ENCODE measurements at regions not wholly inside any gene's neighbourhood (a gene's known extent, or its start where the extent isn't known, plus 50 kb on each side); places are given as distances from the start of the nearest gene placed in this dataset.
"Not testable (repeated sequence)": the region's sequence is repeated elsewhere in the genome, so short reads cannot be mapped to it uniquely, and the experiment has no call there.

DNA sequence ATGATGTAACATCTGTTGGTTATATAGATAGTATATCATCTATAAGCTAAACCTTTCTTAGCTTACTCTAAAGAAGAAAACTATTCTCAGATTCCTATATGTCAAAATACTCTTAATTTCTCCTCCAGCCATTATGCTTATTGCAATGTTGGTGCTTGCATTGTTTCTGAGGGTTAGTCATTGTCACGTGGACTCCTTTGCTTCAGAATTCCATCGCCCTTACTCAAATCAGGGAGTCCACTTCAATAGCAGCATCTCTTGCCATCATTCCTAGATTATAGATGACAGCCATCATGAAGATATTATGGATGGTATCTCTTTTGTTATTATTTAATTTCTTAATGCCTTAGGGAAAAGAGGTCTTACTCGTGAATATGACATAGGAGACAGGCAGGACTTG, 776.1 kb downstream of the TENT5A start:
- no peaks in the 10 kb centered on the region for H3K36me3 ChIP-seq (ENCODE audit: insufficient read depth, low read length)
- no peak overlapping the region for H3K4me3 ChIP-seq (ENCODE audit: low read length)
- no peaks in the 10 kb centered on the region for H3K4me1 ChIP-seq (ENCODE audit: control insufficient read depth, insufficient read depth, low read length)
- H3K4me2 ChIP-seq (ENCODE audit: low read length), result no peak overlapping the region
- H3K9ac ChIP-seq (ENCODE audit: low read depth, low read length), result no peak overlapping the region
- H3K27me3 ChIP-seq (ENCODE audit: control insufficient read depth, insufficient read depth, low read length), result no peaks in the 10 kb centered on the region
- no peaks in the 10 kb centered on the region for H3K9me3 ChIP-seq (replicated peaks; ENCODE audit: low read length)

DNA sequence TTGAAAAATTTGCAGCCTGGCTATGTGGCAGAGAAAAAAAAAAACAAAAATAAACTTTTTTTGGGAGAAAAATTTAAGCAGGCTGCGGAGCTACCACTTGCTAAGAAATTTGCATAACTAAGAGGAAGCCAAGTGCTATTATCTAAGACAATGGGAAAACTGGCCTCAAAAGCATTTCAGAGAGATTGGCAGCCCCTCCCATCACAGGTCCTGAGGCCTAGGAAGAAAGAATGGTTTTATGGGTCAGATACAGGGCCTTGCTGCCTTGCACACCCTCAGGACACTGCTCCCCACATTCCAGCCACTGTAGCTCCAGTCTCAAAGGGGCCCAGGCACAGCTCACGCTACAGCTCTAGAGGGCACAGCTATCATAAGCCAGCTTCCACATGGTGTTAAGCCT, 777.9 kb downstream of the TENT5A start:
- Histone ChIP-seq H3K4me1 (ENCODE audit: control insufficient read depth, insufficient read depth, low read length) (no peaks in the 10 kb centered on the region), H3K27me3 (ENCODE audit: control insufficient read depth, insufficient read depth, low read length) (no peaks in the 10 kb centered on the region), H3K9ac (ENCODE audit: low read depth, low read length) (no peak overlapping the region), H3K9me3 (replicated peaks; ENCODE audit: low read length) (no peaks in the 10 kb centered on the region), H3K4me2 (ENCODE audit: low read length) (no peak overlapping the region), H3K36me3 (ENCODE audit: insufficient read depth, low read length) (no peaks in the 10 kb centered on the region), H3K4me3 (ENCODE audit: low read length) (no peak overlapping the region)

DNA sequence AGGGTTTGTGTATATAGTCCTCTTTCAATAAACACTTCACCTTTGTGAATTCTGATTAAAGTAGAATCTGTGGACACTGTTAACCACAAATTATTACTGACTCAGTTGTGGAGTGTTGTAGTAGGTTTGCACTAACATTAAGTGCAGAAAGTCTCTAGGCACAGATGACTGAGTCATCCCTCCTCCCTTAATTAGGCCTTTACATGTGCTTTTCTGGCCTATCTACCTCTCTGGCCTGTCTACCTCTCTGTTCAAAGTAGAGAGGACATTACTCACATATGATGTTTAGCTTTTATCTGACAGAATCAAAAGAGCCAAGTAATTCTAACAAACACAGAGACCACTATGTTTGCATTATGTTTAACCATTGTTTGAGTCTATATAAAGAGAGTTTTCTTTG, 783.0 kb downstream of the TENT5A start:
- Histone ChIP-seq H3K4me2 (ENCODE audit: low read length) (no peak overlapping the region), H3K4me1 (ENCODE audit: control insufficient read depth, insufficient read depth, low read length) (no peaks in the 10 kb centered on the region), H3K27me3 (ENCODE audit: control insufficient read depth, insufficient read depth, low read length) (no peaks in the 10 kb centered on the region), H3K36me3 (ENCODE audit: insufficient read depth, low read length) (no peaks in the 10 kb centered on the region), H3K9ac (ENCODE audit: low read depth, low read length) (no peak overlapping the region), H3K9me3 (replicated peaks; ENCODE audit: low read length) (no peaks in the 10 kb centered on the region), H3K4me3 (ENCODE audit: low read length) (no peak overlapping the region)

DNA sequence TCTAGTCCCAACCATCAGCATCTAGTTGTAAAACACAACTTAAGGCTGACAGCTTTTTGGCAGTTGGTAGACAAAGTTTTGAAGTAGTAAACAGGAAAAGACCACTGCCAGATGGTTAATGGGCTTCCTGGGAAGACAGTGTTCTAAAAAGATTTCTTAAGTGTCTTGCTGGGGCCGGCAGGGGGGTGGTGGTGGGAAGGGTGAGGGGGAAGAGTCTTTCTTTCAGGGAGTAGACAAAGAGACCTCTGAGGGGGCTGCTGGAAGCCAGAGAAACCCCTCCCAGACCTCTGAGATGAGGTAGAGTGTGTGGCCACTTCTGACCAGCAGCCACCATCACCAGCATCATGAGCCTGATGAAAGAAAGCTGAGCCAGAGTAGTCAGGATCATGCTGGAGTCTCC, 784.9 kb downstream of the TENT5A start:
- H3K9ac ChIP-seq (ENCODE audit: low read depth, low read length), result no peak overlapping the region
- no peaks in the 10 kb centered on the region for H3K9me3 ChIP-seq (replicated peaks; ENCODE audit: low read length)
- H3K4me3 ChIP-seq (ENCODE audit: low read length), result no peak overlapping the region
- no peak overlapping the region for H3K4me2 ChIP-seq (ENCODE audit: low read length)
- H3K4me1 ChIP-seq (ENCODE audit: control insufficient read depth, insufficient read depth, low read length), result no peaks in the 10 kb centered on the region
- no peaks in the 10 kb centered on the region for H3K27me3 ChIP-seq (ENCODE audit: control insufficient read depth, insufficient read depth, low read length)
- no peaks in the 10 kb centered on the region for H3K36me3 ChIP-seq (ENCODE audit: insufficient read depth, low read length)

DNA sequence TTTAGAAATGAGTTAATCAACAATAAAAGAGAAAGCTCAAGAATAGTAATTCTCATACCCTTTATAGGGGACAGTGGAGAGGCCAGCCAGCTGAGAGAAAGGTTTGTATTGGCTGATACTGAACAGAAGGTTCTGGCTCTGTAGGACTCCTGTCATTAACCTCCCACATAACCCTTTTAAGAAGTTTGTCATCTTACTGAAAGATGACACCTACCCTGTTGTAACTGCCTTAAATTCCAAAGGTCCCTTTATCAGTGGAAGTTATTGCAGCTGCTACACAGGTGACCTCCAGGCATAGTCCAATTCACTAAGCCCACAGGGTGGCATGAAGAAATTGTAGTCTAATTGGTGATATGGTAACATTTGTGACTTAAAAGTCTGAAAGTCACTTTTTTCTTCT, 790.1 kb downstream of the TENT5A start:
- Histone ChIP-seq H3K4me2 (ENCODE audit: low read length) (no peak overlapping the region), H3K9me3 (replicated peaks; ENCODE audit: low read length) (no peaks in the 10 kb centered on the region), H3K4me1 (ENCODE audit: control insufficient read depth, insufficient read depth, low read length) (no peaks in the 10 kb centered on the region), H3K36me3 (ENCODE audit: insufficient read depth, low read length) (no peaks in the 10 kb centered on the region), H3K27me3 (ENCODE audit: control insufficient read depth, insufficient read depth, low read length) (no peaks in the 10 kb centered on the region), H3K4me3 (ENCODE audit: low read length) (no peak overlapping the region), H3K9ac (ENCODE audit: low read depth, low read length) (no peak overlapping the region)

DNA sequence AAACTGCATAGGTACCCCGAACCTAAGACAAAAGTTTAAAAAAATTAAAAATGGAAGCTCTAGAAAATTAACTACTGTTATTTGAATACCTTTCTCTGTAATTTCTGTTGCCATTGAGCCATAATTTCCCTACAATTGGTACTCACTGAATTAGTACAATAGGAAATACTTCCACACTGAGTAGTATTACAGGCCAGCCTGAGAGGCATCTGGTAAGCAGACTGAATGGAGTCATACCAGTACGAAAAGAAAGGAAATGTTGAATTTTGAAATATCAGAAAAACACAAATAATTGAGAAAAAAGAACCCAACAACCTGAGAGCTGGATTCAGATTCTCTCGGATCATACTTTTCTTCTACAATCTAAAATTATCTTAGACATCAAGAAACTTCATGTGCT, 791.3 kb downstream of the TENT5A start:
- no peak overlapping the region for H3K9ac ChIP-seq (ENCODE audit: low read depth, low read length)
- no peaks in the 10 kb centered on the region for H3K4me1 ChIP-seq (ENCODE audit: control insufficient read depth, insufficient read depth, low read length)
- no peak overlapping the region for H3K4me3 ChIP-seq (ENCODE audit: low read length)
- no peaks in the 10 kb centered on the region for H3K36me3 ChIP-seq (ENCODE audit: insufficient read depth, low read length)
- H3K27me3 ChIP-seq (ENCODE audit: control insufficient read depth, insufficient read depth, low read length), result no peaks in the 10 kb centered on the region
- no peaks in the 10 kb centered on the region for H3K9me3 ChIP-seq (replicated peaks; ENCODE audit: low read length)
- H3K4me2 ChIP-seq (ENCODE audit: low read length), result no peak overlapping the region

DNA sequence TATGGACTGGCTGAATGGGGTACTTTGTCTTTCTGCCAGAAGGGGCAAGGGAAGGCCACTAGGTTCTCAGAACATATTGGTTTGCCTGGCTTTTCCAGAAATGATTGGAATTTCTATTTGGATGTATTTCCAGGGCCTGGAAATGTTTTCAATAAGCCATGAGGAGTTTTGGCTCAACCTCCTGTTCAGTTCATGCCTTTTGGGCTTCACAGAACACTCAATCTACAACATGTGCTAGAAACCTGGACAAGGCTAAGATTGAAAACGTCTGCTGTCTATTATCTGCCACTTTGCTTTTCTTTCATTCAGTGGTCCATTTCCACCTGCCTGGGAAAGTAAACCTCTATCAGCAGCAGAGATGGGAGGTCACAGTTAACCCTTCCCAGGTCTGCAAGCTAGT, 793.4 kb downstream of the TENT5A start:
- no peak overlapping the region for H3K9ac ChIP-seq (ENCODE audit: low read depth, low read length)
- H3K4me3 ChIP-seq (ENCODE audit: low read length), result no peak overlapping the region
- no peaks in the 10 kb centered on the region for H3K9me3 ChIP-seq (replicated peaks; ENCODE audit: low read length)
- H3K36me3 ChIP-seq (ENCODE audit: insufficient read depth, low read length), result no peaks in the 10 kb centered on the region
- H3K4me1 ChIP-seq (ENCODE audit: control insufficient read depth, insufficient read depth, low read length), result no peaks in the 10 kb centered on the region
- H3K4me2 ChIP-seq (ENCODE audit: low read length), result no peak overlapping the region
- H3K27me3 ChIP-seq (ENCODE audit: control insufficient read depth, insufficient read depth, low read length), result no peaks in the 10 kb centered on the region

DNA sequence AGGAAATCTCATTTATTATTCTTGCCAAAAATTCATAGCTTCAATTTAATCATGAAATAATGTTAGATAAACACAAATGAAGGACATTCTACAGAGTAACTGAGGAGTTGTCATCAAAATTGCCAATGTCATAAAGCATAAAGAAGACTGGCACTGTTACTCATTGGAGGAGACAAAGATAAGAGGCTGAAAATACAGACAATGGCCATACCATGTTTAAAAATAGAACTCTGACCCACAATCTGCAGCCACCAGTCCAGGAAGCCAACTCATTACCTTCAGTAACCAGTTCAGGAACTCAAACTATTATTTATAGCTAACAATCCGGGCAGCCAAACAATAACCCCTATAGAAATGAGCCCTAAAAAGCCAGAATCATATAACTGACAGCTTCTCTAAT, 795.6 kb downstream of the TENT5A start:
- H3K4me1 ChIP-seq (ENCODE audit: control insufficient read depth, insufficient read depth, low read length), result no peaks in the 10 kb centered on the region
- no peaks in the 10 kb centered on the region for H3K9me3 ChIP-seq (replicated peaks; ENCODE audit: low read length)
- no peak overlapping the region for H3K9ac ChIP-seq (ENCODE audit: low read depth, low read length)
- no peak overlapping the region for H3K4me3 ChIP-seq (ENCODE audit: low read length)
- no peak overlapping the region for H3K4me2 ChIP-seq (ENCODE audit: low read length)
- no peaks in the 10 kb centered on the region for H3K27me3 ChIP-seq (ENCODE audit: control insufficient read depth, insufficient read depth, low read length)
- H3K36me3 ChIP-seq (ENCODE audit: insufficient read depth, low read length), result no peaks in the 10 kb centered on the region

DNA sequence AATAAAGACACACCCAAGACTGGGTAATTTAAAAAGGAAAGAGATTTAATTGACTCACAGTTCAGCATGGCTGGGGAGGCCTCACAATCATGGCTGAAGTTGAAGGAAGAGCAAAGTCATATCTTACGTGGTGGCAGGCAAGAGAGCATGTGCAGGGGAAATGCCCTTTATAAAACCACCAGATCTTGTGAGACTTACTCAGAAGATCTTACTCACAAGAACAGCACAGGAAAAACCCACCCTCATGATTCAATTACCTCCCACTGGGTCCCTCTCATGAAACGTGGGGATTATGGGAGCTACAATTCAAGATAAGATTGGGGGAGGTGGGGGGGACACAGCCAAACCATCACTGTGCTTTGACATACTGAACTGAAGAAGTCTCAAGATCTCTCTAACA, 800.0 kb downstream of the TENT5A start:
- H3K4me3 ChIP-seq (ENCODE audit: low read length); H3K9me3 ChIP-seq (replicated peaks; ENCODE audit: low read length); H3K27me3 ChIP-seq (ENCODE audit: control insufficient read depth, insufficient read depth, low read length); H3K4me1 ChIP-seq (ENCODE audit: control insufficient read depth, insufficient read depth, low read length); H3K4me2 ChIP-seq (ENCODE audit: low read length); H3K9ac ChIP-seq (ENCODE audit: low read depth, low read length); H3K36me3 ChIP-seq (ENCODE audit: insufficient read depth, low read length): not testable (repeated sequence)

DNA sequence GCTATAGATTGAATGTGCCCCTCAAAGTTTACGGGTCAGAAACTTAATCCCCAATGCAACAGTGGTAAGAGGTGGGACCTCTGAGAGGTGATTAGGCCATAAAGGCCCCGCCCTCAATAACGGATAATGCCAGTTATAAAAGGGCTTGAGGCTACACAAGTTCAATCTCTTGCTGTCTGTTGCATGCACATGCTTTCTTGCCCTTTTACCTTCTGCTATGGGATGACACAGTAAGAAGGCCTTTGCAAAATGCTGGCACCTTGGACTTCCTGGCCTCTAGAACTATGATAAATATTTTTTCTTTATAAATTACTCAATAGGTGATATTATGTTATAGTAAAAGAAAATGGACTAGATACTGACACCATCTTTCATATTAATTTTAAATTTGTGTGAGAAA, 806.1 kb downstream of the TENT5A start:
- Histone ChIP-seq H3K4me1 (ENCODE audit: control insufficient read depth, insufficient read depth, low read length) (no peaks in the 10 kb centered on the region), H3K4me2 (ENCODE audit: low read length) (no peak overlapping the region), H3K9ac (ENCODE audit: low read depth, low read length) (no peak overlapping the region), H3K4me3 (ENCODE audit: low read length) (no peak overlapping the region), H3K9me3 (replicated peaks; ENCODE audit: low read length) (no peaks in the 10 kb centered on the region), H3K36me3 (ENCODE audit: insufficient read depth, low read length) (no peaks in the 10 kb centered on the region), H3K27me3 (ENCODE audit: control insufficient read depth, insufficient read depth, low read length) (no peaks in the 10 kb centered on the region)

DNA sequence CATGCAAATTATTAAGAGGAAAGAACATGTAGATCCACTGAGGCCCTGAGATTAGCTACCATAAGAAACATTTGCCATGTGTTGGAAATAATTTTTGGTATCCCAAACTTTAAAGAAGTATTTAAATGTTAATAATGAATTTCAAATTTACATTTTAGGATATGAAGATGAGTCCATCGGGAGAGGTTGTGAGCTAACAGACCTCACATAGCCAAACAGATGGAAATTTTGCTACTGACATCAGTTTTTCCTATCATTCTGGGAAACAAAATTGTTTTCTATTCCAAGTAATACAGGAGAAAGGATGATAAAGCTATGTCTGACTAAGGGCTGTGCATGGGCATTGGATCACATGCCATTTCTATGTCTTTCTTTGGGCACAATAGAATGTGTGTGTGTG, 809.6 kb downstream of the TENT5A start:
- no peaks in the 10 kb centered on the region for H3K4me1 ChIP-seq (ENCODE audit: control insufficient read depth, insufficient read depth, low read length)
- no peaks in the 10 kb centered on the region for H3K36me3 ChIP-seq (ENCODE audit: insufficient read depth, low read length)

DNA sequence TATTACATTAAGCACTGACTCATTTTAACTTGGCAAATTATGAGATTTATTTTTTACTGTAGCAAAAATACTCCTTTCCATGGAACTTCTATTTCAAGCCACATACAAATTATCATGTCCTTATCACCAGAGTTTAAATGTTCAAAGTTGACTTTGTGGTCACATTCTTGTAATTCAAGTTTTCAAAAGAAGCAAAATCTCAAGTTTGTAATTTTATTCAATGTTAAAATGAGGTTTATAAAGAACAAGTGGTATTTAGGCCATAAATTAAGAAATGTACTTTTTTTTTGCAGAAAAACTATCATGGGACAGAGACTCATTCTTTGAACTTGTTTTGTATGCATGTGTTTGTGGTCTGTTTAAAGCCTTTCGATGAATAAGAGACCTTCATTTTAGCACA, 811.5 kb downstream of the TENT5A start:
- H3K4me1 ChIP-seq (ENCODE audit: control insufficient read depth, insufficient read depth, low read length), result no peaks in the 10 kb centered on the region
- H3K36me3 ChIP-seq (ENCODE audit: insufficient read depth, low read length), result no peaks in the 10 kb centered on the region
- no peak overlapping the region for H3K9ac ChIP-seq (ENCODE audit: low read depth, low read length)
- H3K9me3 ChIP-seq (replicated peaks; ENCODE audit: low read length), result no peaks in the 10 kb centered on the region
- no peak overlapping the region for H3K4me3 ChIP-seq (ENCODE audit: low read length)
- no peak overlapping the region for H3K4me2 ChIP-seq (ENCODE audit: low read length)
- no peaks in the 10 kb centered on the region for H3K27me3 ChIP-seq (ENCODE audit: control insufficient read depth, insufficient read depth, low read length)

More for the DNA sequence above, 809.6 kb downstream of the TENT5A start:
- no peak overlapping the region for H3K9ac ChIP-seq (ENCODE audit: low read depth, low read length)
- no peaks in the 10 kb centered on the region for H3K9me3 ChIP-seq (replicated peaks; ENCODE audit: low read length)
- H3K4me3 ChIP-seq (ENCODE audit: low read length), result no peak overlapping the region
- H3K4me2 ChIP-seq (ENCODE audit: low read length), result no peak overlapping the region
- H3K27me3 ChIP-seq (ENCODE audit: control insufficient read depth, insufficient read depth, low read length), result no peaks in the 10 kb centered on the region

DNA sequence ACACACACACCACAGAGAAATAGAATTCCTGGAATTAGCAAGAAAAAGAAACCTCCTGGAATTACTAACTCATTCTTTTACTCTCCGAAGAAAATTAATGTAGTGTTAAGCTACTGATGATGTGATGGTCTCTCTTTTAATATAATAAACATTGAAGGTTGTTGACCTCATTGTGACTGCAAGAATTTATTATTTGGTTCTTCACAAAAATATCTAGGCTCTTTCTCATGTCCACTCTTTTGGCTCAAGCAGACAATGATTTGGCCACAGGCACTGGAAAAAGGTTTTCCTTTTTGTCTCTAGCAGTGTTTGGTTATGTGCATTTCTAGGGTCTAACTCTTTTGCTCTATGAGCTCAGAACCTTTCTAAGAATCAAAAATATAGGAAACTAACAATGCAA, 811.9 kb downstream of the TENT5A start:
- Histone ChIP-seq H3K9ac (ENCODE audit: low read depth, low read length) (no peak overlapping the region), H3K36me3 (ENCODE audit: insufficient read depth, low read length) (no peaks in the 10 kb centered on the region), H3K4me3 (ENCODE audit: low read length) (no peak overlapping the region), H3K4me1 (ENCODE audit: control insufficient read depth, insufficient read depth, low read length) (no peaks in the 10 kb centered on the region), H3K9me3 (replicated peaks; ENCODE audit: low read length) (no peaks in the 10 kb centered on the region), H3K4me2 (ENCODE audit: low read length) (no peak overlapping the region), H3K27me3 (ENCODE audit: control insufficient read depth, insufficient read depth, low read length) (no peaks in the 10 kb centered on the region)
